ENCODE measurements at regions not wholly inside any gene's neighbourhood (a gene's known extent, or its start where the extent isn't known, plus 50 kb on each side); places are given as distances from the start of the nearest gene placed in this dataset.

- 0 out of 2 replicates have a peak, but pooled peaks cover 4% of the 10 kb centered on the region for H3K9me2 ChIP-seq (ENCODE audit: insufficient read depth)
- Mint-ChIP-seq H3K27ac (no peak overlapping the region), H3K4me1 (peaks cover 5% of the 10 kb centered on the region; the same call in 2 of the 3 replicates), H3K36me3 (ENCODE audit: low read depth) (peaks cover 13% of the 10 kb centered on the region), H3K9me3 (peaks cover 22% of the 10 kb centered on the region), H3K27me3 (ENCODE audit: insufficient read depth, low read depth, poor library complexity) (no peaks in the 10 kb centered on the region), H3K4me3 (no peak overlapping the region)
- no peaks in the 10 kb centered on the region for H3F3A ChIP-seq (replicated peaks; ENCODE audit: low read depth)
- H2AFZ ChIP-seq, result no peak overlapping the region
- TF ChIP-seq, protein P1, sequence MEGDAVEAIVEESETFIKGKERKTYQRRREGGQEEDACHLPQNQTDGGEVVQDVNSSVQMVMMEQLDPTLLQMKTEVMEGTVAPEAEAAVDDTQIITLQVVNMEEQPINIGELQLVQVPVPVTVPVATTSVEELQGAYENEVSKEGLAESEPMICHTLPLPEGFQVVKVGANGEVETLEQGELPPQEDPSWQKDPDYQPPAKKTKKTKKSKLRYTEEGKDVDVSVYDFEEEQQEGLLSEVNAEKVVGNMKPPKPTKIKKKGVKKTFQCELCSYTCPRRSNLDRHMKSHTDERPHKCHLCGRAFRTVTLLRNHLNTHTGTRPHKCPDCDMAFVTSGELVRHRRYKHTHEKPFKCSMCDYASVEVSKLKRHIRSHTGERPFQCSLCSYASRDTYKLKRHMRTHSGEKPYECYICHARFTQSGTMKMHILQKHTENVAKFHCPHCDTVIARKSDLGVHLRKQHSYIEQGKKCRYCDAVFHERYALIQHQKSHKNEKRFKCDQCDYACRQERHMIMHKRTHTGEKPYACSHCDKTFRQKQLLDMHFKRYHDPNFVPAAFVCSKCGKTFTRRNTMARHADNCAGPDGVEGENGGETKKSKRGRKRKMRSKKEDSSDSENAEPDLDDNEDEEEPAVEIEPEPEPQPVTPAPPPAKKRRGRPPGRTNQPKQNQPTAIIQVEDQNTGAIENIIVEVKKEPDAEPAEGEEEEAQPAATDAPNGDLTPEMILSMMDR (conservative IDR thresholded peaks at IDR 0.05; ENCODE audit: low read depth in 2 of 2), result no peak
- TF ChIP-seq ZNF114 (CRISPR knock-in tag; IDR thresholded peaks at IDR 0.05) (no peak), POLR2AphosphoS5 (IDR thresholded peaks at IDR 0.05; ENCODE audit: low read depth) (no peak), EZH2 (IDR thresholded peaks at IDR 0.05; ENCODE audit: low read depth, unreplicated experiment) (no peak), ZNF331 (CRISPR knock-in tag; IDR thresholded peaks at IDR 0.05; ENCODE audit: low read depth) (no peak), ETS1 (IDR thresholded peaks at IDR 0.05) (no peak), EZH2phosphoT487 (IDR thresholded peaks at IDR 0.05; ENCODE audit: unreplicated experiment) (no peak), STAT1 (IDR thresholded peaks at IDR 0.05; ENCODE audit: unreplicated experiment) (no peak), NANOG (IDR thresholded peaks at IDR 0.05; ENCODE audit: borderline replicate concordance) (no peak), JUNB (IDR thresholded peaks at IDR 0.05; ENCODE audit: unreplicated experiment) (no peak), CREB1 (CRISPR knock-in tag; IDR thresholded peaks at IDR 0.05; ENCODE audit: low read depth) (no peak)
- TF ChIP-seq, protein P2, sequence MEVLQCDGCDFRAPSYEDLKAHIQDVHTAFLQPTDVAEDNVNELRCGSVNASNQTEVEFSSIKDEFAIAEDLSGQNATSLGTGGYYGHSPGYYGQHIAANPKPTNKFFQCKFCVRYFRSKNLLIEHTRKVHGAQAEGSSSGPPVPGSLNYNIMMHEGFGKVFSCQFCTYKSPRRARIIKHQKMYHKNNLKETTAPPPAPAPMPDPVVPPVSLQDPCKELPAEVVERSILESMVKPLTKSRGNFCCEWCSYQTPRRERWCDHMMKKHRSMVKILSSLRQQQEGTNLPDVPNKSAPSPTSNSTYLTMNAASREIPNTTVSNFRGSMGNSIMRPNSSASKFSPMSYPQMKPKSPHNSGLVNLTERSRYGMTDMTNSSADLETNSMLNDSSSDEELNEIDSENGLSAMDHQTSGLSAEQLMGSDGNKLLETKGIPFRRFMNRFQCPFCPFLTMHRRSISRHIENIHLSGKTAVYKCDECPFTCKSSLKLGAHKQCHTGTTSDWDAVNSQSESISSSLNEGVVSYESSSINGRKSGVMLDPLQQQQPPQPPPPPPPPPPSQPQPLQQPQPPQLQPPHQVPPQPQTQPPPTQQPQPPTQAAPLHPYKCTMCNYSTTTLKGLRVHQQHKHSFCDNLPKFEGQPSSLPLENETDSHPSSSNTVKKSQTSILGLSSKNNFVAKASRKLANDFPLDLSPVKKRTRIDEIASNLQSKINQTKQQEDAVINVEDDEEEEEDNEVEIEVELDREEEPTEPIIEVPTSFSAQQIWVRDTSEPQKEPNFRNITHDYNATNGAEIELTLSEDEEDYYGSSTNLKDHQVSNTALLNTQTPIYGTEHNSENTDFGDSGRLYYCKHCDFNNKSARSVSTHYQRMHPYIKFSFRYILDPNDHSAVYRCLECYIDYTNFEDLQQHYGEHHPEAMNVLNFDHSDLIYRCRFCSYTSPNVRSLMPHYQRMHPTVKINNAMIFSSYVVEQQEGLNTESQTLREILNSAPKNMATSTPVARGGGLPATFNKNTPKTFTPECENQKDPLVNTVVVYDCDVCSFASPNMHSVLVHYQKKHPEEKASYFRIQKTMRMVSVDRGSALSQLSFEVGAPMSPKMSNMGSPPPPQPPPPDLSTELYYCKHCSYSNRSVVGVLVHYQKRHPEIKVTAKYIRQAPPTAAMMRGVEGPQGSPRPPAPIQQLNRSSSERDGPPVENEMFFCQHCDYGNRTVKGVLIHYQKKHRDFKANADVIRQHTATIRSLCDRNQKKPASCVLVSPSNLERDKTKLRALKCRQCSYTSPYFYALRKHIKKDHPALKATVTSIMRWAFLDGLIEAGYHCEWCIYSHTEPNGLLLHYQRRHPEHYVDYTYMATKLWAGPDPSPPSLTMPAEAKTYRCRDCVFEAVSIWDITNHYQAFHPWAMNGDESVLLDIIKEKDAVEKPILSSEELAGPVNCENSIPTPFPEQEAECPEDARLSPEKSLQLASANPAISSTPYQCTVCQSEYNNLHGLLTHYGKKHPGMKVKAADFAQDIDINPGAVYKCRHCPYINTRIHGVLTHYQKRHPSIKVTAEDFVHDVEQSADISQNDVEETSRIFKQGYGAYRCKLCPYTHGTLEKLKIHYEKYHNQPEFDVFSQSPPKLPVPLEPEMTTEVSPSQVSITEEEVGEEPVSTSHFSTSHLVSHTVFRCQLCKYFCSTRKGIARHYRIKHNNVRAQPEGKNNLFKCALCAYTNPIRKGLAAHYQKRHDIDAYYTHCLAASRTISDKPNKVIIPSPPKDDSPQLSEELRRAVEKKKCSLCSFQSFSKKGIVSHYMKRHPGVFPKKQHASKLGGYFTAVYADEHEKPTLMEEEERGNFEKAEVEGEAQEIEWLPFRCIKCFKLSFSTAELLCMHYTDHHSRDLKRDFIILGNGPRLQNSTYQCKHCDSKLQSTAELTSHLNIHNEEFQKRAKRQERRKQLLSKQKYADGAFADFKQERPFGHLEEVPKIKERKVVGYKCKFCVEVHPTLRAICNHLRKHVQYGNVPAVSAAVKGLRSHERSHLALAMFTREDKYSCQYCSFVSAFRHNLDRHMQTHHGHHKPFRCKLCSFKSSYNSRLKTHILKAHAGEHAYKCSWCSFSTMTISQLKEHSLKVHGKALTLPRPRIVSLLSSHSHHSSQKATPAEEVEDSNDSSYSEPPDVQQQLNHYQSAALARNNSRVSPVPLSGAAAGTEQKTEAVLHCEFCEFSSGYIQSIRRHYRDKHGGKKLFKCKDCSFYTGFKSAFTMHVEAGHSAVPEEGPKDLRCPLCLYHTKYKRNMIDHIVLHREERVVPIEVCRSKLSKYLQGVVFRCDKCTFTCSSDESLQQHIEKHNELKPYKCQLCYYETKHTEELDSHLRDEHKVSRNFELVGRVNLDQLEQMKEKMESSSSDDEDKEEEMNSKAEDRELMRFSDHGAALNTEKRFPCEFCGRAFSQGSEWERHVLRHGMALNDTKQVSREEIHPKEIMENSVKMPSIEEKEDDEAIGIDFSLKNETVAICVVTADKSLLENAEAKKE (CRISPR knock-in tag; IDR thresholded peaks at IDR 0.05), result no peak
- TF ChIP-seq, protein P3, sequence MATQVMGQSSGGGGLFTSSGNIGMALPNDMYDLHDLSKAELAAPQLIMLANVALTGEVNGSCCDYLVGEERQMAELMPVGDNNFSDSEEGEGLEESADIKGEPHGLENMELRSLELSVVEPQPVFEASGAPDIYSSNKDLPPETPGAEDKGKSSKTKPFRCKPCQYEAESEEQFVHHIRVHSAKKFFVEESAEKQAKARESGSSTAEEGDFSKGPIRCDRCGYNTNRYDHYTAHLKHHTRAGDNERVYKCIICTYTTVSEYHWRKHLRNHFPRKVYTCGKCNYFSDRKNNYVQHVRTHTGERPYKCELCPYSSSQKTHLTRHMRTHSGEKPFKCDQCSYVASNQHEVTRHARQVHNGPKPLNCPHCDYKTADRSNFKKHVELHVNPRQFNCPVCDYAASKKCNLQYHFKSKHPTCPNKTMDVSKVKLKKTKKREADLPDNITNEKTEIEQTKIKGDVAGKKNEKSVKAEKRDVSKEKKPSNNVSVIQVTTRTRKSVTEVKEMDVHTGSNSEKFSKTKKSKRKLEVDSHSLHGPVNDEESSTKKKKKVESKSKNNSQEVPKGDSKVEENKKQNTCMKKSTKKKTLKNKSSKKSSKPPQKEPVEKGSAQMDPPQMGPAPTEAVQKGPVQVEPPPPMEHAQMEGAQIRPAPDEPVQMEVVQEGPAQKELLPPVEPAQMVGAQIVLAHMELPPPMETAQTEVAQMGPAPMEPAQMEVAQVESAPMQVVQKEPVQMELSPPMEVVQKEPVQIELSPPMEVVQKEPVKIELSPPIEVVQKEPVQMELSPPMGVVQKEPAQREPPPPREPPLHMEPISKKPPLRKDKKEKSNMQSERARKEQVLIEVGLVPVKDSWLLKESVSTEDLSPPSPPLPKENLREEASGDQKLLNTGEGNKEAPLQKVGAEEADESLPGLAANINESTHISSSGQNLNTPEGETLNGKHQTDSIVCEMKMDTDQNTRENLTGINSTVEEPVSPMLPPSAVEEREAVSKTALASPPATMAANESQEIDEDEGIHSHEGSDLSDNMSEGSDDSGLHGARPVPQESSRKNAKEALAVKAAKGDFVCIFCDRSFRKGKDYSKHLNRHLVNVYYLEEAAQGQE (IDR thresholded peaks at IDR 0.05; ENCODE audit: unreplicated experiment), result no peak
- H3K27me3 ChIP-seq (ENCODE audit: insufficient read depth), result no peaks in the 10 kb centered on the region
- no peaks in the 10 kb centered on the region for H3K4me1 ChIP-seq (ENCODE audit: insufficient read depth)
- ATAC-seq (no peak), DNase-seq (ENCODE audit: low spot score) (no peak)
- no peak overlapping the region for H3K4me2 ChIP-seq
- H3K79me2 ChIP-seq (replicated peaks; ENCODE audit: insufficient read depth), result no peaks in the 10 kb centered on the region
- no peaks in the 10 kb centered on the region for H3K36me3 ChIP-seq (ENCODE audit: insufficient read depth)
- no peak overlapping the region for H3K27ac ChIP-seq (ENCODE audit: low read depth)
- H4K20me1 ChIP-seq (replicated peaks; ENCODE audit: insufficient read depth), result no peaks in the 10 kb centered on the region
- no peak overlapping the region for H3K4me3 ChIP-seq
Observed at GRCh38 chr3:59364496-59364895, 314.7 kb upstream of the CFAP20DC start.
